ENCODE measurements at regions not wholly inside any gene's neighbourhood (a gene's known extent, or its start where the extent isn't known, plus 50 kb on each side); places are given as distances from the start of the nearest gene placed in this dataset.
"Not testable (repeated sequence)": the region's sequence is repeated elsewhere in the genome, so short reads cannot be mapped to it uniquely, and the experiment has no call there.

DNA sequence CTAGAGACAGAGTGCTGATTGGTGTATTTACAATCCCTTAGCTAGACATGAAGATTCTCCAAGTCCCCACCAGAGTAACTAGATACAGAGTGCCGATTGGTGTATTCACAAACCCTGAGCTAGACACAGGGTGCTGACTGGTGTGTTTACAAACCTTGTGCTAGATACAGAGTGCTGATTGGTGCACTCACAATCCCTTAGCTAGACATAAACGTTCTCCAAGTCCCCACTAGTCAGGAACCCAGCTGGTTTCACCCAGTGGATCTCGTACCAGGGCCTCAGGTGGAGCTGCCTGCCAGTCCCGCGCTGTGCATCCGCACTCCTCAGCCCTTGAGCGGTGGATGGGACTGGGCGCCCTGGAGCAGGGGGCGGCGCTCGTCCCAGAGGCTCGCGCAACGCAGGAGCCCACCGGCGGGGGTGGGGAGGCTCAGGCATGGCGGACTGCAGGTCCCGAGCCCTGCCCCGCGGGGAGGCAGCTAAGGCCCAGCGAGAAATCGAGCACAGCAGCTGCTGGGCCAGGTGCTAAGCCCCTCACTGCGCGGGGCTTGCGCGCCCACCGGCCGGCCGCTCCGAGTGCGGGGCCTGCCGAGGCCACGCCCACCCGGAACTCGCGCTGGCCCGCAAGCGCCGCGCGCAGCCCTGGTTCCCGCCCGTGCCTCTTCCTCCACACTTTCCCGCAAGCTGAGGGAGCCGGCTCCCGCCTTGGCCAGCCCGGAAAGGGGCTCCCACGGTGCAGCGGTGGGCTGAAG is 204.0 kb upstream of the SLITRK1 start:
- DNase-seq (ENCODE audit: low spot score) = not testable (repeated sequence)

DNA sequence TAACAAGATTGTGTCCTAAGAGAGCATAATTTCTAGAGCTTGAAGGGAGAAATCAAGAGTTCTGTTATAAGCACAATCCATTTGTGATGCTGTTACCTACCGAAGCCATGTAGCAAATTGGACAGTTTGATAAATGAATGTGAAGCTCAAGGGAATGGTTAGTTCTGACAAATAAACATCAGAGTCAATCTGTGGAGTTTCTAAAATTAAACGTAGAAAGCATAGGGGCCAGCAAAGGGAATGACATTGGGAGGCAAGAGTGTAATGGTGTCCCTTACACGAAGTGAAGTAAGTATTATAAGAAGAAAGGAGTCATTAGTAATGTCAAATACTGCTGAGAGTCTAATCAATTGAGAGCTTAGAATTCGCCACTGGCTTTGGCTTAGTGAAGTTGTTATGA is 200.2 kb upstream of the SLITRK1 start:
- no peak for DNase-seq (ENCODE audit: low spot score)

DNA sequence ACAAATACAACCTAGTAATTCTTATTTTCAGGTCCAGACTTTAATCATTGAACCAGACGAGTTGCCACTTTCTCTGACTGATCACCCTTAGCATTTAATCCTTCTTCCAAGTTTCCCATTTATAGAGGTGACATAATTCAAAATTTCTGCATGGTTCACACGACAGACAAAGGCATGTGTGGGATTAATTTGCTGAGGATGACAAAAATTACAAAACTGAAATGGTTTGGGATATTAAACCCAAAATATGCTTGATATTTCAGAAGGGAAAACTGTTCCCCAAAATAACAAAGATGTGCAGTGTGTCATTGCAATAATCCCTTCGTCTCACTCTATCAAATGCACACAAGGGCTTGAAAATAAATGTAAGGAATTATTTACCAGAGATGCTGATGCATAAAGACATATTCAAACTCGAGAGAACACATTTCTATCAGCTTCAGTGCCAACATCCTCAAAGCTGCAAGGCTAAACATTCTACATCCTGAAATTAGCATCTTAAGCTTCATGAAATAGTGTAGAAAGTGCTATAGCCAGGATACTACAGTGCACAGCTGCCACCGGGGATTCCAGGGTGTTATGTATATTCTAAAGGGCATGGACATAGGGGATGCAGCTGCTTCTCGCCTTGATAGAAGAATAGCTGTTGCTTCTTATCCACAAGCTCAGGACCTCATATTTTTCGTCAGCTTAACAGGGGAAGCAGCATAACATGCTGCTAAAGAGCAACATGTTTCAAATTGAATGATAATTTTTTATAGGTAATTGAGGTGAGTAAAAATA is 198.7 kb upstream of the SLITRK1 start:
- no peak for DNase-seq (ENCODE audit: low spot score)

DNA sequence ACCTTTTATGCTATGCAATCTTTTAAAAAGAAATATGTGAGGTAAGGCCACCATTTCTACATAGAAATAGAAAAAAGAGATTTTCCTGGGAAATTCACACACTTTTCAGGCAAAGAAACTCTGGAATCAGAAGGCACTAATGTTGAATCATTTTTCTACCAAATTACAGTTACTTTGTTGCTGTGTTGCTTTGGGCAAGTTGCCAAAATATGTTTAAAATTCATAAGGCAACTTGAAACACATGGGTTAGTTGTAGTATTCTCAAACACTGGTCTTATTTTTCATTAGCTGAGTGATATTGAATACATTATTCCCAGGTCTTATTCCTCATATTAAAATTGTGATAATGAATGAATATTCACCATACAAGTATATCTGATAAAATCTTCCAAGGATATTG is 195.0 kb upstream of the SLITRK1 start:
- peak; percentile 8 for DNase-seq (ENCODE audit: low spot score)

DNA sequence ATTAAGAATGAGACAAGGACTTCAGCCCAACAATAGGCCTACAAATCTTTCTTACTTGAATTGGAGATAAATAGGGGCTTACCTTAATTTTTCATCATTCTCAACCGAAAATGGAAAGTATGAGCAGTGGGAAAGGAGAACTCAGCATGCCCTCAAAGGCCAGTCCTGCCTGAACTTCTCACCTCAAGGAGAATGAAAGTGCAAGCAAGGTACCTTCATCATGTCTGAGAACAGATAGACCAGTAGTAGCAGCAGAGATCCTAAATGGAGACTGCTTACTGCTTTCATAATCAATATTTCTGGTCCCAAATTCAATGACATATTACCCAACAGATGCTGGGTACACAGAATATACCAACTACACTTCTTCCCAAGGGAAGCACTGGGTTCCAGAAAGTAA is 194.0 kb upstream of the SLITRK1 start:
- no peak for DNase-seq (ENCODE audit: low spot score)

DNA sequence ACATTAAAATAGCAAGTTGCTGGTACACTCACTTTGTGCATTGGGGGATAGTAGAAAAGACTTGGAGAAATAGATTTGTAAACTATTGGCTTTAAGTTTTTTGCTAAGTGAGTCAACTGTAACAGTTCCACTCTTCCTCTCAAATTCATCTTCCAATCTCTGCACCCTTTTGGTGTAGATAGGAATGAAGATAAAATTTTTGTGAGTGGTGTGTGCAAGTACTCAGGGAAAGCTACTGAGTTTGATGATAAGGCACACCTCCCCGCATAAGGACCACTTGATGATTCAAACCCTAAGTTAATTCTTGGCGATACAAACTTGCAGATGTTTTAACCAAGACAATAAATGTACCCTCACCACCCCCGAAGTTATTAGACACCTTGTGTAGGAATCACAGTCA is 168.3 kb upstream of the SLITRK1 start:
- no peak for DNase-seq (ENCODE audit: low spot score)

DNA sequence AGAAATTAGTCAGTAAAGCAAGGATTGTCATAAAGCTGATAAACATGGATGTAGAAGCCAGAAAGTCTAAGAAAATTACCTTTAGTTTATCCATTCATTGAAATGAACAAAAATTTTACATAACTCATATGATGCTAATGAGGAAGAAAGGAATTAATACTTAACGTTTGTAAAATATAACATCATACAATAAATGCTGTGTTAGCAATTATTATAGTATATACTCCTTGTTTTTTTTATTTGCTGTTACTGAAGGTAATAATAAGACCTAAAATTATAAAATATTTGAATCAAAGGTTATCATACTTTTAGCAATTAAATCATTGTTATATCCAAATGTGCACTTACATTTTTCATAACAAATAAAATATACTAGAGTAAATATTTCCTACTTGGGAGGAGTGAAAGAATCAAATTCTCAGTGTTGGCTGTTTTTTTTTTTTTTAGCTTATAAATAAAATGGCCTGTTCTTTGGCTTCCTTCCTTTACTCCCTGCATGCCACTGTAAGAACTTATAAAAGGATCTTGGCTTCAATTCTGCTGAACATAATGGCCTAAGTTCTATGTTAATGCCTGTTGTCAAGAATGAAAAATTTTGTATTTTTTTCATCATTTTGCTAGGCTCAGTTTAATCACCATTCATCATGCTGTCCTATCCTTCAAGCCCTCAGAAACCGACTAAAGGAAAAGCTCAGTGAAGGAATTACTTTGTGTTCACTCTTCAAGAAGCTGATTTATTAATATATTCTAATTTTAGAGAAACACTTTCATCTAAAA is 167.4 kb upstream of the SLITRK1 start:
- no peak for DNase-seq (ENCODE audit: low spot score)

DNA sequence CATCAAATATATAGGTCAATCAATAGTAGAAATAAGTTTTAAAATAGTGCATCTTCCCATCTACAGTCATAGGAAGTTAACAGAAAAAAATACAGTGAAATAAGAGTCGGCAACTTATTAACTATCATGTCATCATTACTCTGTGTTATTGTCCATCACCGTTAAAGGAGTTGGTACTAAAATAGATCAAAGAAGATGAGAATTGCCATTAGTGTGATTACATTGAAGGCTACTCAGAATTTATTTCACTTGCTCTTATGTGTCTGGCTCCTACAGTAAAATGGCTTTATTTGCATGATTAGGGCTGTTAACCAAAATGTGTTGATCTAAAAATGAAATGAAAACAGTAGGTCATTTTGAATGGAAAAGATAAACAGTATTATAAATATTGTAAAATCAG is 162.5 kb upstream of the SLITRK1 start:
- DNase-seq (ENCODE audit: low spot score) = no peak

DNA sequence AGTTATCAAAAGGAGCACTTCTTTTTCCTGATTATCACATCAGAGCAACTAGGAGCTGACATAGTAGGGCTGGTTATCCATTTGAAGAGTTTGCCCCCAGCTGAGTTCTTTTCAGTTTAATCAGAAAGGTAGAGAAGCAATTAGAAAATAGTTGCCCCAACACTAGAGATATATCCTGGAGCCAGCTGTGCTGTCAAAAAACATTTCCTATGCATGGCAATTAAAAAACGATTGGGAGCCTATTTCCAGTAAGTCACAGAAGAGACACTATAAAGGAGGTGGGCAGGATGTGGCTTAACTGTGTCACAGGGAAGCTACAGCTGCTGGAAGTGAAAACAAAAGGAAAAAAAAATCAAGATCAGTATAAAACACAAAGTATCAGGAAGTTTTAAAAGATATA is 155.7 kb upstream of the SLITRK1 start:
- no peak for DNase-seq (ENCODE audit: low spot score)

DNA sequence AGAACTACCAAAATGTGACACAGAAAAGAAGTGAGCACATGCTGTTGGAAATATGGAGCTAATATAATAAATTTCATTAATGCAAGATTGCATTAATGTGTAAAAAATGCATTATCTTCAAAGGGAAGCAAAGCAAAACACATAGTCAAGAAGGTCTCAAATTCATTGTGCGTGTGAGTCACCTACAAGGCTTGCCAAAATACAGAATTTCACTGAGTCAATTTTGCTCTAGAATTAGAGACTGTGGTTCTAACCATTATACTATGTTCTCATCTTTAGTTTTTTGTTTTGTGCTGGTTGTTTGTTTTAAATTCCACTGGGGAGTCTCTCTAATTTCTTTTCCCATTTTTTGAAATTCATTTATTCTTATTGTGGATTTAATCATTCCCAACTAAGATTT is 149.8 kb upstream of the SLITRK1 start:
- DNase-seq (ENCODE audit: low spot score) = no peak

DNA sequence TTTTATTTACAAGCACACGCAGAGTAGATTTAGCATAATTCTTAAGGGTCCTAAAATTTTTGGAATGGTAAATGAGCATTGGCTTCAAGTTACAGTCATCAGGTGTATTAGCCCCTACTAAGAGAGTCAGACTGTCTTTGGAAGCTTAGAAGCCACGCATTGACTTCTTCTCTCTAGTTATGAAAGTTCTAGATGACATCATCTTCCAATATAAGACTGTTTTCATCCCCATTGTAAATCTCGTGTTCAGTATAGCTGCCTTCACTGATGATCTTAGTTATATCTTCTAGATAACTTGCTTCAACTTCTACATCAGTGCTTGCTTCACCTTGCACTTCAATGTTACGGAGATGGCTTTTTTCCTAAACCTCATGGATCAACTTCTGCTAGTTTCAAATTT is 148.8 kb upstream of the SLITRK1 start:
- no peak for DNase-seq (ENCODE audit: low spot score)

DNA sequence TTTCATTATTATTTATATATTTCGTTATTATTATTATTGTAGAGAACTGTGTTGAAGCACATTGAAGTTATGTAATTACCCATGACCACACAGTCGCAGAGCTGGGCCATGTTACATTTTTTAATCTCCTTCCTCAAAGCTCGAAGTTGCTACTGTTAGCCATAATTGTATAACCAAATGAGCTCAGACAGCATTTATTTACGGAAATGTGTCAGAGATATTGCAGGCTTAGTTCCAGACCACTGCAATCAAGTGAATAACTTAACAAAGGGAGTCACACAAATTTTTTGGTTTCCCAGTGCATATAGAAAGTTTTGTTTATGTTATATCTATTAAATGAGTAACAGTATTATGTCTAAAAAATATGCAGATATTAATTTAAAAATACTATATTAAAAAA is 147.1 kb upstream of the SLITRK1 start:
- DNase-seq (ENCODE audit: low spot score) = no peak

DNA sequence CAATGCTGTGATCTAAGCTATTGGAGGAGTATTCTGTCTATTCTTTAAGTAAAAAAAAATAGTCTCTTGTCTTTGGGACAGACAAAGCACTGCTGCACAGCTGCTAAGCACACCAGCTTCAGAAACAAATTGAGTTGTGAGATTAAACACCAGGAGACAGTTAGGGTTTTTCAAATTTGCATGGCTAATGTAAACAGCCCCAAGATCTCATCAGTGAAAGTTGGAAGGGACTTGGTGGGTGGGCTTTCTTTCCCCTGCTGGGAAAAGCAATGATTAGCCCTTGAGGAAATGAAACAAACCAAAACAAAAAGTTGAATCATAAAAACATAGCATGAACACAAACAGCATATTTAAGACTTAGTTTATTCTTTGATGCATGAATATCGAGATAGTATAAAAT is 143.6 kb upstream of the SLITRK1 start:
- DNase-seq (ENCODE audit: low spot score) = no peak

DNA sequence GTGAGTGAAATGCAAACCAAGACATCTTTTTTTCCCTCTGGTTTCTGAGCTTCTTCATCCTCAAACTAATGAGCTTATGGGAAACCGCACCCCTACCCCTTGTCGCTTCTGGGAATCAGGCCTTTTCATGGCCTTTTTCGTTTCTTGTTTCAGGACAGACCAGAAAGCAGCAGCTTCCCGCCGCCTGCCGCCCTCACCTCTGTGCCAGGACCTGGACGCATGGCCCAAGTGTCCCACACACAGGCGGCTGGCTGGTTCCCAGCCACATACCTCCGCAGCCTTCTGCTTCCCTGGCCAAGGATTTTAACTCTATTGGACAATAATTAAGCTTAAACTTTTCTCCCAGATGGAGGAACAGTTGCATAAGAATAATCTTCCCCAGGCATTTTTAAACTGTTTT is 114.1 kb upstream of the SLITRK1 start:
- DNase-seq (ENCODE audit: low spot score) = no peak

DNA sequence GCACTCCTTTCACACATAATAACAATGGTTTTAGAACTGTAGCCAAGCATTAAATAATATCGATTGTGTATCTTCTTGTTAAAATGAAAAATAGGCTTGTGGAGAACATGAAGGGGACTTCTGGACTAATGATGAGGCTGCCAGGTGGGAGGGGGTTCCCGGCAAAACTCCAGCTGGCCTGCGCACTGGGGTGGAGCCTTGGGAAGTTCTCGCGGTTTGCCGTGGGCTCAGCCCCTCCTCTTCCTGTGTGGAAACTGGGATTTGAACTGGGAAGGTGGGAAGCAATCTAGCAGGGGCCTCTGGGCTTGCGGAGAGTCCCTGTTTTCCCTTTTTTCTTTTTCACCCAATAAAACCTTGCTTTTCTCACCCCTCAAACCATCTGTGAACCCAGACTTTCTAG is 113.7 kb upstream of the SLITRK1 start:
- no peak for DNase-seq (ENCODE audit: low spot score)

DNA sequence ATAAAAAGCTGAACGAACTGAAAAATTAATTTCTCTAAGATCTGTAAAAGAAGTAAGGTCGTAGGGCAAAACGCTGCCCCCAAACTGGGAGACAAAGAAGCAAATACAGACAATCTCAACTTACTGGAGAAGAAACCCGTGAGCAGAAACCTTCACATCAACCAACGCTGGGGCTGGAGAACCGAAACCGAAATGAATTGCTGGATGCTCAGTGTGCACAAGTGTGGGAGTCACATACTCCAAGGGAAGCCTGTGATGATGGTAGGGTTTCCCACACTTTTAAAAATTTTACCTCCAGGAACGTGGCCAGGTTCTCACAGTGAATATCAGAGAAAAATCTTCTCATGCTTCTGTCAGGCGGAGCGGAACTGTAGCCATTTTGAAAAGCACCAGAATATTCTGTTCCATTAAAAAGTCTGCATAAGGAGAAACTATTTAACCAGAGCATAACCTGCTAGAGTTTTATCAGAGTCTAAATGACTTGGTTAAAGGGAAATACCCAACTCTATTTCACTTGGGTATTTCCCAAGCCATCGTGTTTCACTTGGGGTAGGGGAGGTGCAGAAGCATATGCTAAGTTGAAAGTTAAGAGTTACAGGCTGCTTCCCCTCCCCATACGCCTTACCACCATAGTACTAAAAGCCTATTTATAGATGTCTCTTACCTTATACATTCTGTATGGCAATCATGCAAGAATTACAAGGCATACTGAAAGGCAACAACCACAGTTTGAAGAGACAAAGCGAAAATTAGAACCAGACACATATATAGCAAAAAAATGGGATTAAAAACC is 110.5 kb upstream of the SLITRK1 start:
- DNase-seq (ENCODE audit: low spot score) = no peak

DNA sequence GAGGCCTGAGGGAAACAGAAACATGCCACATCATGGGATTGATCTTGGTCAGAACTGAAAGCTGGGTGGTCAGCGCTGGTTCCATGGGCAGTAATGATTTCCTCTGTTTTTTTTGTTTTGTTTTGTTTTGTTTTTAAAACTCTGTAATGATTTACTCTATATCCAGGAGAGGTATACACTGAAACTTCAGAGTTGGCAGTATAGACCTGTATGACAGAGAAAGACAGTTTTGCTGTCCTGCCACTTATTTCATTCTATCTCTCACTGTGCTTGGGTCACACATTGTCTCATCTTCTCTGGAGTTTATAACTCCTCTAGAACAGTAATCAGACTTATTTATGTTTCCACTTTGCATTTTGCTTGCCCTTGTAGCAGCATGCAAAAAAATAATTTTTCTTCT is 105.1 kb upstream of the SLITRK1 start:
- DNase-seq (ENCODE audit: low spot score) = no peak

DNA sequence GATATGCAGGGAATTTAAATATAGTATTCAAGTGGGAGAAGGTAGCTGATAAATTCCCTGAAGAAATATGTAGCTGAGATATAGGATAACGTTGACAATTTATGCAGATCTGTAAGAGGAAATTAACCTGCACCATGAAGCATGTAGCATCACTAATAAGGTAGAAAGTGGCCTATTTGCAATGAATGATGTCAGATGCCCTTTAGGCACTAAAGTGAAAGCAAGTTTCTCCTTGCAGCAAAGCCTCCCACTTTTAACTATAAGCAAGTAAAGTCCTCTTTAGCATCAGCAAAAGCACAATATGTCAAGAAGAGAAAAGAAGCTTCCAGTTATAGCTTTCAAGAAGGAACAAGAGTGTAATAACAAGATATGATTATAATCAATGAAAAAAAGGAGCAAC is 102.5 kb upstream of the SLITRK1 start:
- DNase-seq (ENCODE audit: low spot score) = no peak

DNA sequence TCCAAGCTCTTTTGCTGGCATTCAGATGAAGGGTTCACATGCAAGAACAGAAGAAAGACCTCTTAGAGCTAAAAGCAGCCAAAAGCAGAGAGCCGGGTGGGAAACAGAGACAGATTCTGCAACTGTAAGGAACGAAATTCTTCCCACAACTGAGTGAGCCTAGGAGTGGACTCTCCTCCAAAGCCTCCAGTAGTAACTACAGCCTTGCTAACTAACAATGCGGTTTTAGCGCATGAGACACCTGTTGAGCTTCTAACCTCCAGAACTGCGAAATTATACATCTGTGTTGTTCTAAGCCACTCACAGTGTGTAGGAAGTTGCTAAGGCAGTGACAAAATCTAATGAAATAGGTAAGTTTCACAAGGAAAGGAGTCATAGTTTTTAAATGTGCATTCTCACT is 98.1 kb upstream of the SLITRK1 start:
- DNase-seq (ENCODE audit: low spot score) = no peak

DNA sequence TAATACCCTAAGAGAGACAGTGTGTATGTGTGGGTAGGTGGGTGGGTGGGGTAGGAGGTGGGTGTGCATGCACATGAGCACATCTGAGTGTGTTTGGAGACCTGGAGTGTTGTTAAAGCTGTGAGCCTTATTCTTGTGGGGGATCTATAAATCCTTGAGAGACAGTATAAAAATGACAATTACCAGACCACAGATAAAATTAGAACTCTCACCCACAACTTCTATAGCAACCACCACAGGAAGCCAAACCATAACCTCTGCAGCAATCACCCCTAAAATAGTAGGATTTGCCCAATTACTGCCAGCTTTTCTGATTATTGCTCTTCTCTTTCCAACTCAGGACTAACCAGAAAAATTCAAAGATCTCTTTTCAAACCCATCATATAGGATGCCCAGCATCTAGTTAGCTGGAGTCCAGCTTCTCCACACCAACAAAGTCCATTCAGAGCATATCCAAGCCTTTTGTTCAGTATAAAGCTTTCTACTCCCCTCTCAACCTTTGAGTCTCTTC is 93.4 kb upstream of the SLITRK1 start:
- no peak for DNase-seq (ENCODE audit: low spot score)

DNA sequence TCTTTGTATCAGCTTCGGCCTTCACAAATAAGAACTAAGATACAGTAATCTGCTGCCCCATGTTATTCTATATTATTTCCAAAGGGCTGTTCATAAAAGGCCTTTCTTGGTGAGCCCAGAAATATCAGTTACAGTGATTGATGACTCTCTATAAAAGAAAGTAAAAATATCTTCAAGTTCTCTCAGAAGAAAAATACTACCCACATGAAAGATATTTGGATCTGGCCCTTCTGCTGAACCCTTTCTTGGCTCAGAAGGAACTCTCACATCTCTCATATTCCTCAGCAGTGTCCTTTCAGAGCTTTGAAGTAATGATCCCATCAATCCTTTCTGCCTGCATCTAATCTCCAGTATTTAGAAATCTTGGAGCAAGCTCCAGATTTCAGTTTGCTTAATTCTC is 76.3 kb upstream of the SLITRK1 start:
- peak; percentile 97 for DNase-seq (ENCODE audit: low spot score)

DNA sequence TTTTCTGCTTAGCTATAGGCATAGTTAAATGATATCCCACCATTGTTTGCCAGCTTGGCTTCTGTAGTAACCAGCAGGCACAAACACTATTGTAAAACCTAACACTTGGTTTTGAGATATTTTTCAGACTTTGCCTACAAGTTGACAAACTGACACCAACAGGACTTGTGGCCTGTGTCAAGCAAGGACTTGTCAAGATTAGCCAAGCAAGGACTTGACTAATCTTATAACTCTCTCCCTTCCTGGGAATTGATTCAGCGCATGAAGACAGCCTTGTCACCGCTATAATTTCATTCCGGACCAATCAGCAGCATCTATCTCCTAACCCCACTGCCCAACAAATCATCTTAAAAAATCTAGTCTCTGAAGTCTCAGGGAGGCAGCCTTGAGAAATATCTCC is 72.7 kb upstream of the SLITRK1 start:
- DNase-seq (ENCODE audit: low spot score) = no peak
